Neural progenitor cell (in vitro differentiated cells): ENCODE measurements at regions not wholly inside any gene's neighbourhood (a gene's known extent, or its start where the extent isn't known, plus 50 kb on each side); places are given as distances from the start of the nearest gene placed in this dataset.

Experiments
- DNase-seq: peaks from one replicate; pipeline ENCODE4 v3.0.0-alpha.2; 2016; ENCODE audit warnings: low spot score
- H2AFZ ChIP-seq: fragments of 200-600 bp; sonication (generic); replicated peaks from 2 replicates; pipeline ENCODE4 v1.6.1; 2016; ENCODE audit warnings: antibody characterized with exemption
- H3F3A ChIP-seq: fragments of 200-600 bp; sonication (generic); 2 replicates; pipeline ENCODE4 v1.6.1; 2016; ENCODE audit warnings: antibody characterized with exemption, low read depth
- H3K27ac ChIP-seq: fragments of 200-600 bp; sonication (generic); 2 replicates; pipeline ENCODE4 v1.5.1; 2016; ENCODE audit warnings: mild to moderate bottlenecking
- H3K27me3 ChIP-seq: fragments of 200-600 bp; sonication (generic); 2 replicates; pipeline ENCODE4 v1.6.1; 2016; ENCODE audit warnings: mild to moderate bottlenecking, moderate library complexity
- H3K36me3 ChIP-seq: fragments of 200-600 bp; sonication (generic); 2 replicates; pipeline ENCODE4 v1.5.1; 2016
- H3K4me1 ChIP-seq: fragments of 200-600 bp; sonication (generic); 2 replicates; pipeline ENCODE4 v1.6.1; 2016; ENCODE audit warnings: mixed run types
- H3K4me2 ChIP-seq: fragments of 200-600 bp; sonication (generic); 2 replicates; pipeline ENCODE4 v1.6.1; 2016
- H3K4me3 ChIP-seq: fragments of 200-600 bp; sonication (generic); 2 replicates; pipeline ENCODE4 v1.5.1; 2016
- H3K79me2 ChIP-seq: fragments of 200-600 bp; sonication (generic); 2 replicates; pipeline ENCODE4 v1.6.1; 2016; ENCODE audit warnings: low read depth
- H3K9ac ChIP-seq: fragments of 200-600 bp; sonication (generic); 2 replicates; pipeline ENCODE4 v1.6.1; 2016
- H3K9me3 ChIP-seq: fragments of 200-600 bp; sonication (generic); 2 replicates; pipeline ENCODE4 v1.5.1; 2016; ENCODE audit warnings: low read depth
- H4K20me1 ChIP-seq: fragments of 200-600 bp; sonication (generic); 2 replicates; pipeline ENCODE4 v1.6.1; 2016; ENCODE audit warnings: low read depth
- H3K27ac Mint-ChIP-seq: 3 replicates; pipeline ENCODE4 v1.8.0; 2021; ENCODE audit warnings: mixed read lengths
- H3K27me3 Mint-ChIP-seq: 2 replicates; pipeline ENCODE4 v1.8.0; 2022; ENCODE audit warnings: low read depth, mild to moderate bottlenecking, inconsistent platforms, moderate library complexity, mixed read lengths; ENCODE audit not compliant: insufficient read depth
- H3K36me3 Mint-ChIP-seq: 3 replicates; pipeline ENCODE4 v1.8.0; 2021; ENCODE audit warnings: mixed read lengths
- H3K4me1 Mint-ChIP-seq: 3 replicates; pipeline ENCODE4 v1.8.0; 2021; ENCODE audit warnings: mixed read lengths
- H3K4me3 Mint-ChIP-seq: 3 replicates; pipeline ENCODE4 v1.8.0; 2021; ENCODE audit warnings: mild to moderate bottlenecking, moderate library complexity, mixed read lengths
- H3K9me3 Mint-ChIP-seq: 3 replicates; pipeline ENCODE4 v1.8.0; 2020; ENCODE audit warnings: mixed read lengths
- CTCF ChIP-seq: fragments of 200-600 bp; sonication (generic); IDR thresholded peaks from 2 replicates; pipeline ENCODE4 v1.5.1; 2017; ENCODE audit warnings: antibody characterized with exemption, mild to moderate bottlenecking
- EZH2 ChIP-seq: fragments of 200-600 bp; sonication (generic); IDR thresholded peaks from 2 replicates; pipeline ENCODE4 v1.6.1; 2017; ENCODE audit warnings: antibody characterized with exemption, mild to moderate bottlenecking, moderate library complexity
- EZH2phosphoT487 ChIP-seq: fragments of 200-600 bp; sonication (generic); IDR thresholded peaks from 2 replicates; pipeline ENCODE4 v1.6.1; 2017; ENCODE audit warnings: antibody characterized with exemption

DNA sequence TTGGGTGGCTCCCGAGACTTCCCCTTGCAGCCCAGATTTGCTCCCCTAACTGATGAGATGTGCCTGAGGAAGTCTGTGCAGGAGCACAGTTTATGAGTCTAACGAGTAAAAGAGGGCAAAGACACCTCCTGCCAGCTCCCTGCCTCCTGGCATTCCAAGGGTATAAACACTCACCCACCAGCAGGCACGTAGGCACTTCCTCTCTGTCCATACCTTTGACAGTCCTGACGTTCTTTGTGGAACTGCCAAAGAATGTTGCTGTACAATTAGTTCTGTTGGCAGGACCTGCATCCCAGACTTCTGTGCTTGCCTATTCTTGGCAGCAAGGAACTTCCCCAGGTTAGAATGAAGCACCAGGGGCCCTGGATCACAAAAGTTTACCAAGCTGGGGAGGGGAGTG, 889.3 kb downstream of the BCL11B start:
- H3K4me3 Mint-ChIP-seq, result no peak overlapping the region
- Histone ChIP-seq H3K36me3 (no peaks in the 10 kb centered on the region), H3K9ac (no peak overlapping the region), H4K20me1 (no peaks in the 10 kb centered on the region), H3K9me3 (no peaks in the 10 kb centered on the region), H3K79me2 (no peaks in the 10 kb centered on the region), H2AFZ (no peak overlapping the region), H3K4me2 (no peak overlapping the region), H3F3A (no peaks in the 10 kb centered on the region), H3K27me3 (no peaks in the 10 kb centered on the region), H3K4me3 (no peak overlapping the region), H3K4me1 (no peaks in the 10 kb centered on the region), H3K27ac (no peak overlapping the region)
- no peaks in the 10 kb centered on the region for H3K36me3 Mint-ChIP-seq
- no peaks in the 10 kb centered on the region for H3K9me3 Mint-ChIP-seq
- no peak for TF ChIP-seq CTCF
- no peak for TF ChIP-seq EZH2
- no peak for TF ChIP-seq EZH2phosphoT487
- H3K27me3 Mint-ChIP-seq, result no peaks in the 10 kb centered on the region
- no peaks in the 10 kb centered on the region for H3K4me1 Mint-ChIP-seq
- no peak for DNase-seq
- H3K27ac Mint-ChIP-seq, result no peak overlapping the region

- H3K27me3 ChIP-seq, result no peaks in the 10 kb centered on the region
- no peaks in the 10 kb centered on the region for H3K4me1 ChIP-seq
- H3K9me3 Mint-ChIP-seq, result no peaks in the 10 kb centered on the region
- H3K4me3 ChIP-seq, result no peak overlapping the region
- no peak overlapping the region for H3K27ac ChIP-seq
- no peaks in the 10 kb centered on the region for H3K36me3 Mint-ChIP-seq
- H3K36me3 ChIP-seq, result no peaks in the 10 kb centered on the region
- no peak overlapping the region for H3K9ac ChIP-seq
- H4K20me1 ChIP-seq, result no peaks in the 10 kb centered on the region
- no peaks in the 10 kb centered on the region for H3K4me1 Mint-ChIP-seq
- no peak overlapping the region for H3K4me2 ChIP-seq
- no peak overlapping the region for H2AFZ ChIP-seq
- no peak overlapping the region for H3K4me3 Mint-ChIP-seq
- no peaks in the 10 kb centered on the region for H3F3A ChIP-seq
- DNase-seq, result no peak
- no peak overlapping the region for H3K27ac Mint-ChIP-seq
- no peaks in the 10 kb centered on the region for H3K79me2 ChIP-seq
- no peaks in the 10 kb centered on the region for H3K27me3 Mint-ChIP-seq
- TF ChIP-seq EZH2 (no peak), CTCF (no peak), EZH2phosphoT487 (no peak)
- H3K9me3 ChIP-seq, result no peaks in the 10 kb centered on the region
These were observed 886.1 kb downstream of the BCL11B start for GRCh38 chr14:98385851-98386250.

GRCh38 chr14:98391061-98391460, 880.9 kb downstream of the BCL11B start:
- Histone ChIP-seq H3F3A (no peaks in the 10 kb centered on the region), H3K4me2 (no peak overlapping the region), H2AFZ (no peak overlapping the region), H4K20me1 (no peaks in the 10 kb centered on the region), H3K4me3 (no peak overlapping the region), H3K4me1 (no peaks in the 10 kb centered on the region), H3K9ac (no peak overlapping the region), H3K36me3 (no peaks in the 10 kb centered on the region), H3K9me3 (no peaks in the 10 kb centered on the region), H3K27ac (no peak overlapping the region), H3K79me2 (no peaks in the 10 kb centered on the region), H3K27me3 (no peaks in the 10 kb centered on the region)
- H3K27ac Mint-ChIP-seq, result no peak overlapping the region
- peaks cover 4% of the 10 kb centered on the region for H3K9me3 Mint-ChIP-seq
- no peaks in the 10 kb centered on the region for H3K36me3 Mint-ChIP-seq
- no peak for DNase-seq
- H3K27me3 Mint-ChIP-seq, result no peaks in the 10 kb centered on the region
- H3K4me1 Mint-ChIP-seq, result no peaks in the 10 kb centered on the region
- TF ChIP-seq EZH2phosphoT487 (no peak), CTCF (no peak), EZH2 (no peak)
- H3K4me3 Mint-ChIP-seq, result no peak overlapping the region

- Mint-ChIP-seq H3K4me3 (no peak overlapping the region), H3K27me3 (no peaks in the 10 kb centered on the region), H3K27ac (no peak overlapping the region), H3K4me1 (no peaks in the 10 kb centered on the region), H3K9me3 (peaks cover 4% of the 10 kb centered on the region), H3K36me3 (no peaks in the 10 kb centered on the region)
- H3K27me3 ChIP-seq, result no peaks in the 10 kb centered on the region
- no peaks in the 10 kb centered on the region for H3K9me3 ChIP-seq
- H2AFZ ChIP-seq, result no peak overlapping the region
- DNase-seq, result no peak
- H3K36me3 ChIP-seq, result no peaks in the 10 kb centered on the region
- H3K4me1 ChIP-seq, result no peaks in the 10 kb centered on the region
- no peaks in the 10 kb centered on the region for H4K20me1 ChIP-seq
- H3K79me2 ChIP-seq, result no peaks in the 10 kb centered on the region
- H3F3A ChIP-seq, result no peaks in the 10 kb centered on the region
- H3K27ac ChIP-seq, result no peak overlapping the region
- no peak overlapping the region for H3K9ac ChIP-seq
- no peak overlapping the region for H3K4me3 ChIP-seq
- TF ChIP-seq EZH2phosphoT487 (no peak), CTCF (no peak), EZH2 (no peak)
- no peak overlapping the region for H3K4me2 ChIP-seq
These were observed 878.5 kb downstream of the BCL11B start for GRCh38 chr14:98393527-98393926.
